Thoracic aorta (tissue), 2 donors: ENCODE measurements at regions not wholly inside any gene's neighbourhood (a gene's known extent, or its start where the extent isn't known, plus 50 kb on each side); places are given as distances from the start of the nearest gene placed in this dataset.

Source experiments
- ATAC-seq: fragments of 150-250 bp; one replicate; pipeline ENCODE4 v1.8.0; 2017; ENCODE audit warnings: low read depth; ENCODE audit not compliant: insufficient number of reproducible peaks, low FRiP score
- DNase-seq: peaks from one replicate; pipeline ENCODE4 v3.0.0-alpha.2; 2020; ENCODE audit warnings: low spot score
- H3K27ac ChIP-seq, 2 donors: fragments of 200-600 bp; sonication (generic); 1 replicate in 1 of 2; 2 replicates in 1 of 2; pipeline ENCODE4 v1.5.1; 2016; ENCODE audit warnings: mild to moderate bottlenecking in 2 of 2, moderate library complexity in 2 of 2
- H3K27me3 ChIP-seq: fragments of 200-600 bp; sonication (generic); replicated peaks from 2 replicates; pipeline ENCODE4 v1.6.0; 2016; ENCODE audit warnings: mild to moderate bottlenecking; ENCODE audit not compliant: insufficient read depth
- H3K36me3 ChIP-seq: fragments of 200-600 bp; sonication (generic); one replicate; pipeline ENCODE4 v1.5.1; 2016
- H3K4me1 ChIP-seq, 2 donors: fragments of 200-600 bp; sonication (generic); 1 replicate in 1 of 2; 2 replicates in 1 of 2; pipeline versions ENCODE4 v1.5.1 to v1.6.0; 2016; ENCODE audit warnings: low read depth in 2 of 2, mild to moderate bottlenecking in 1 of 2; ENCODE audit not compliant: control insufficient read depth in 1 of 2
- H3K4me3 ChIP-seq: fragments of 200-600 bp; sonication (generic); 2 replicates; pipeline ENCODE4 v1.5.1; 2016; ENCODE audit warnings: mild to moderate bottlenecking
- H3K9me3 ChIP-seq: fragments of 200-600 bp; sonication (generic); 2 replicates; pipeline ENCODE4 v1.5.1; 2016
- CTCF ChIP-seq: fragments of 200-600 bp; sonication (generic); IDR thresholded peaks from one replicate; pipeline ENCODE4 v1.5.1; 2019; ENCODE audit warnings: antibody characterized with exemption

- Histone ChIP-seq H3K27me3 (no peaks in the 10 kb centered on the region), H3K4me3 (no peak overlapping the region), H3K36me3 (no peaks in the 10 kb centered on the region), H3K9me3 (no peaks in the 10 kb centered on the region), H3K4me1 (no peaks in the 10 kb centered on the region), H3K27ac (no peak overlapping the region)
- no peak for TF ChIP-seq CTCF
- DNase-seq: no peak
- ATAC-seq: no peak
Measured at GRCh38 chr20:61169874-61170273, 82.2 kb upstream of the CDH4 start.

- Histone ChIP-seq H3K27me3 (no peaks in the 10 kb centered on the region), H3K9me3 (no peaks in the 10 kb centered on the region)
- ATAC-seq: no peak
Measured at GRCh38 chr20:61170496-61171320, 81.4 kb upstream of the CDH4 start.

GRCh38 chr20:61173267-61173666 is 78.8 kb upstream of the CDH4 start:
- no peak for DNase-seq
- no peaks in the 10 kb centered on the region for H3K4me1 ChIP-seq
- no peaks in the 10 kb centered on the region for H3K27me3 ChIP-seq

More at GRCh38 chr20:61170496-61171320, 81.4 kb upstream of the CDH4 start:
- no peak for TF ChIP-seq CTCF
- Histone ChIP-seq H3K36me3 (no peaks in the 10 kb centered on the region), H3K4me1 (no peaks in the 10 kb centered on the region), H3K4me3 (no peak overlapping the region), H3K27ac (no peak overlapping the region)
- no peak for DNase-seq

GRCh38 chr20:61173961-61174725 is 77.9 kb upstream of the CDH4 start:
- TF ChIP-seq CTCF: no peak

More at GRCh38 chr20:61173267-61173666, 78.8 kb upstream of the CDH4 start:
- no peak overlapping the region for H3K27ac ChIP-seq
- no peaks in the 10 kb centered on the region for H3K9me3 ChIP-seq
- no peak for ATAC-seq
- no peak for TF ChIP-seq CTCF
- no peaks in the 10 kb centered on the region for H3K36me3 ChIP-seq
- H3K4me3 ChIP-seq: no peak overlapping the region

GRCh38 chr20:61176874-61177273 is 75.2 kb upstream of the CDH4 start:
- TF ChIP-seq CTCF: no peak

More at GRCh38 chr20:61173961-61174725, 77.9 kb upstream of the CDH4 start:
- Histone ChIP-seq H3K36me3 (no peaks in the 10 kb centered on the region), H3K27me3 (no peaks in the 10 kb centered on the region), H3K4me3 (no peak overlapping the region), H3K27ac (no peak overlapping the region), H3K9me3 (no peaks in the 10 kb centered on the region), H3K4me1 (no peaks in the 10 kb centered on the region)
- ATAC-seq (no peak), DNase-seq (no peak)

More at GRCh38 chr20:61176874-61177273, 75.2 kb upstream of the CDH4 start:
- Histone ChIP-seq H3K4me3 (no peak overlapping the region), H3K4me1 (no peaks in the 10 kb centered on the region), H3K27ac (no peak overlapping the region), H3K36me3 (no peaks in the 10 kb centered on the region), H3K9me3 (no peaks in the 10 kb centered on the region), H3K27me3 (no peaks in the 10 kb centered on the region)
- ATAC-seq: no peak
- DNase-seq: no peak
